SK-N-SH treated with all-trans-retinoic acid at 6 μM for 48 hours (cell line): ENCODE measurements at regions not wholly inside any gene's neighbourhood (a gene's known extent, or its start where the extent isn't known, plus 50 kb on each side); places are given as distances from the start of the nearest gene placed in this dataset.
"Not testable (repeated sequence)": the region's sequence is repeated elsewhere in the genome, so short reads cannot be mapped to it uniquely, and the experiment has no call there.

Source experiments
- ATAC-seq: fragments of 200-7000 bp; cut with Tn5 transposase; 3 replicates; pipeline ENCODE4 v1.9.1; 2020; ENCODE audit warnings: mild to moderate bottlenecking, moderate library complexity
- ARNTL ChIP-seq: fragments of 450-650 bp; formaldehyde crosslinking; IDR thresholded peaks from 2 replicates; pipeline ENCODE4 v1.5.0; 2020; ENCODE audit warnings: low read depth, mild to moderate bottlenecking, moderate library complexity, borderline replicate concordance
- BACH2 ChIP-seq: fragments of 250-450 bp; sonication (Bioruptor Pico); IDR thresholded peaks from 2 replicates; pipeline ENCODE4 v1.9.0; 2021; ENCODE audit warnings: mild to moderate bottlenecking, borderline replicate concordance
- CREB5 ChIP-seq: fragments of 250-450 bp; sonication (Bioruptor Pico); IDR thresholded peaks from 2 replicates; pipeline ENCODE4 v1.5.1; 2020; ENCODE audit warnings: low read depth, mild to moderate bottlenecking, moderate library complexity
- CSRNP3 ChIP-seq: fragments of 250-450 bp; sonication (Bioruptor Pico); IDR thresholded peaks from 2 replicates; pipeline ENCODE4 v1.5.1; 2021; ENCODE audit warnings: mild to moderate bottlenecking, moderate library complexity
- ESRRG ChIP-seq: fragments of 250-450 bp; sonication (Bioruptor Pico); IDR thresholded peaks from 2 replicates; pipeline ENCODE4 v1.6.1; 2021; ENCODE audit warnings: mild to moderate bottlenecking
- GLIS3 ChIP-seq: fragments of 250-450 bp; sonication (Bioruptor Pico); IDR thresholded peaks from 2 replicates; pipeline ENCODE4 v1.5.0; 2020; ENCODE audit warnings: mild to moderate bottlenecking, moderate library complexity
- ISL1 ChIP-seq: fragments of 250-450 bp; sonication (Bioruptor Pico); IDR thresholded peaks from 2 replicates; pipeline ENCODE4 v2.1.2; 2022; ENCODE audit warnings: mild to moderate bottlenecking, moderate library complexity
- OSR1 ChIP-seq: fragments of 250-450 bp; sonication (Bioruptor Pico); IDR thresholded peaks from 2 replicates; pipeline ENCODE4 v1.8.0; 2022; ENCODE audit warnings: moderate library complexity, mild to moderate bottlenecking, inconsistent platforms
- POU6F1 ChIP-seq: fragments of 250-450 bp; sonication (Bioruptor Pico); IDR thresholded peaks from 2 replicates; pipeline ENCODE4 v1.8.0; 2021; ENCODE audit warnings: low read depth, mild to moderate bottlenecking, moderate library complexity, borderline replicate concordance
- RARB ChIP-seq: fragments of 250-450 bp; sonication (Bioruptor Pico); IDR thresholded peaks from 2 replicates; pipeline ENCODE4 v1.8.0; 2021; ENCODE audit warnings: mild to moderate bottlenecking, moderate library complexity
- SNAI2 ChIP-seq: fragments of 250-450 bp; sonication (Bioruptor Pico); IDR thresholded peaks from 2 replicates; pipeline ENCODE4 v1.5.0; 2020; ENCODE audit warnings: mild to moderate bottlenecking, moderate library complexity
- TCF4 ChIP-seq: fragments of 250-450 bp; sonication (Bioruptor Pico); IDR thresholded peaks from 2 replicates; pipeline ENCODE4 v1.8.0; 2021; ENCODE audit warnings: mild to moderate bottlenecking, moderate library complexity, borderline replicate concordance
- TOX ChIP-seq: fragments of 250-450 bp; sonication (Bioruptor Pico); IDR thresholded peaks from 2 replicates; pipeline ENCODE4 v1.8.0; 2021; ENCODE audit warnings: mild to moderate bottlenecking, moderate library complexity, borderline replicate concordance
- TSHZ2 ChIP-seq: fragments of 250-450 bp; sonication (Bioruptor Pico); IDR thresholded peaks from 2 replicates; pipeline ENCODE4 v1.5.0; 2020; ENCODE audit warnings: mild to moderate bottlenecking, moderate library complexity
- ZC3H10 ChIP-seq: fragments of 250-450 bp; sonication (Bioruptor Pico); IDR thresholded peaks from 2 replicates; pipeline ENCODE4 v1.5.1; 2021; ENCODE audit warnings: mild to moderate bottlenecking, moderate library complexity
- ZFP3 ChIP-seq: fragments of 250-450 bp; sonication (Bioruptor Pico); IDR thresholded peaks from 2 replicates; pipeline ENCODE4 v1.5.0; 2020; ENCODE audit warnings: mild to moderate bottlenecking, moderate library complexity
- ZFP30 ChIP-seq: fragments of 450-650 bp; formaldehyde crosslinking; IDR thresholded peaks from 2 replicates; pipeline ENCODE4 v1.5.0; 2022; ENCODE audit warnings: mild to moderate bottlenecking, moderate library complexity
- ZNF565 ChIP-seq: fragments of 450-650 bp; formaldehyde crosslinking; conservative IDR thresholded peaks from 2 replicates; pipeline ENCODE4 v1.5.0; 2020; ENCODE audit warnings: low read depth, mild to moderate bottlenecking, moderate library complexity
- ZNF70 ChIP-seq: fragments of 450-650 bp; formaldehyde crosslinking; IDR thresholded peaks from 2 replicates; pipeline ENCODE4 v1.5.0; 2020; ENCODE audit warnings: mild to moderate bottlenecking, moderate library complexity
- ZNF8 ChIP-seq: fragments of 450-650 bp; formaldehyde crosslinking; IDR thresholded peaks from 2 replicates; pipeline ENCODE4 v1.5.0; 2020; ENCODE audit warnings: mild to moderate bottlenecking, moderate library complexity

GRCh38 chr13:103614761-103615160 is 548.5 kb upstream of the SLC10A2 start:
- ATAC-seq, result no peak
- TF ChIP-seq ESRRG (CRISPR knock-in tag), result no peak
- no peak for TF ChIP-seq RARB (CRISPR knock-in tag)
- no peak for TF ChIP-seq ZNF565 (CRISPR knock-in tag)
- no peak for TF ChIP-seq ZNF70 (CRISPR knock-in tag)

- ATAC-seq, result no peak
- no peak for TF ChIP-seq BACH2 (CRISPR knock-in tag)
Observed at GRCh38 chr13:103607995-103608394, 541.8 kb upstream of the SLC10A2 start.

- no peak for TF ChIP-seq CREB5 (CRISPR knock-in tag)
- no peak for TF ChIP-seq CSRNP3
- no peak for TF ChIP-seq RARB (CRISPR knock-in tag)
- TF ChIP-seq GLIS3 (CRISPR knock-in tag), result no peak
- TF ChIP-seq OSR1, result no peak
- no peak for TF ChIP-seq TSHZ2 (CRISPR knock-in tag)
- TF ChIP-seq TOX, result no peak
- no peak for TF ChIP-seq ZFP3 (CRISPR knock-in tag)
- no peak for TF ChIP-seq ZC3H10 (CRISPR knock-in tag)
- no peak for TF ChIP-seq ISL1 (CRISPR knock-in tag)
- TF ChIP-seq ZNF565 (CRISPR knock-in tag), result no peak
- TF ChIP-seq SNAI2 (CRISPR knock-in tag), result no peak
- TF ChIP-seq ARNTL (CRISPR knock-in tag), result no peak
- no peak for TF ChIP-seq POU6F1 (CRISPR knock-in tag)
- no peak for TF ChIP-seq ZNF70 (CRISPR knock-in tag)
- no peak for TF ChIP-seq ESRRG (CRISPR knock-in tag)
- no peak for TF ChIP-seq BACH2 (CRISPR knock-in tag)
- no peak for TF ChIP-seq ZNF8 (CRISPR knock-in tag)
- ATAC-seq, result no peak
Observed at GRCh38 chr13:103605546-103606326, 539.5 kb upstream of the SLC10A2 start.

- not testable (repeated sequence) for ATAC-seq
Observed at GRCh38 chr13:103599870-103600269, 533.7 kb upstream of the SLC10A2 start.

GRCh38 chr13:103598671-103599070 is 532.5 kb upstream of the SLC10A2 start:
- TF ChIP-seq POU6F1 (CRISPR knock-in tag), result no peak
- no peak for TF ChIP-seq ESRRG (CRISPR knock-in tag)
- TF ChIP-seq TCF4 (CRISPR knock-in tag), result no peak
- TF ChIP-seq ARNTL (CRISPR knock-in tag), result no peak
- no peak for TF ChIP-seq RARB (CRISPR knock-in tag)
- TF ChIP-seq ZFP30 (CRISPR knock-in tag), result no peak
- TF ChIP-seq OSR1, result no peak
- TF ChIP-seq ZNF565 (CRISPR knock-in tag), result no peak
- TF ChIP-seq TOX, result no peak
- TF ChIP-seq ZNF70 (CRISPR knock-in tag), result no peak
- TF ChIP-seq TSHZ2 (CRISPR knock-in tag), result no peak
- no peak for TF ChIP-seq BACH2 (CRISPR knock-in tag)
- ATAC-seq, result no peak
